ENCODE measurements at regions not wholly inside any gene's neighbourhood (a gene's known extent, or its start where the extent isn't known, plus 50 kb on each side); places are given as distances from the start of the nearest gene placed in this dataset.

- TF ChIP-seq POLR2A (IDR thresholded peaks at IDR 0.05) (no peak), CTCF (IDR thresholded peaks at IDR 0.05) (no peak)
Observed at GRCh38 chr5:8580298-8580697, 711.4 kb downstream of the MTRR start.

All from heart left ventricle (tissue), 13 donors.